NCI-H526 (cell line): ENCODE measurements at regions not wholly inside any gene's neighbourhood (a gene's known extent, or its start where the extent isn't known, plus 50 kb on each side); places are given as distances from the start of the nearest gene placed in this dataset.
"Not testable (repeated sequence)": the region's sequence is repeated elsewhere in the genome, so short reads cannot be mapped to it uniquely, and the experiment has no call there.

ENCODE experiments used
- DNase-seq, 2 experiments: peaks; one replicate each; lab custom pipeline; 2025; lab: John Stamatoyannopoulos, UW

GRCh38 chr20:23299673-23300050 lies 50.9 kb upstream of the NXT1 start:
- DNase-seq, result no peak

DNA sequence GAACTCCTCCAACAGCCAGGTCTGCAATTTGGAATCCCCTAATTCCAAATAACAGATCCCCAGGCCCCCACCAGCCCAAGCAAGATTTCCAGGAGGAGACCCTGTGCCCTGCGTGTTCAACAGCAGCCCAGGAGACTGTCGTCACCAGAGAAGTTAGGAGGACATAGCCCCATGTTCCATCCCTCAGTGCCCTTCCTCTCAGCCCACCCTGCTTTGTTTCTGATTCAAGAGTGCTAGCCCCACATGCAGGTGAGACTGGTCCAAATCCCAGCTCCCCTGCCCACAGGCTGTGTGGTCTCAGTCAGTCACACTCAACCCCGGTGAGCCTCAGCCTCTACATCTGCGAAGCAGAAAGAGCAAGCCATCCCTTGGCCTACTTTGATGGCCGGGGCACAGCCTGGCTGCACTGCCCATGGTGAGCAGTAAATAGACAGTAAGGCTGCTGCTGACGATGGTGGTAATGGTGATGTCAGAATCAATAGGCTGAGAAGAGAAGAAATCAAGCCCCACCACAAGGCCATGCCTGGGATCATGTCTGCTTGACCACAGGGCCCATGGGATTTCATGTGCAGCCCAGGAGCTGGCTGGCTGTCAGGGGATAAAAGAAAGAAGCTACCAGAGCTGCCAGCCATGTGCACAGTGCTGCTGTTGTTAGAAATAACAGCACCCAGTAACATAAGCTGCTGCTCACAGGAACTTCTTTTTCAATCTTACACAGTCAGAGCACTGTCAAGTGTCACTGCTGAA lies 51.5 kb upstream of the NXT1 start:
- DNase-seq, result no peak

- no peak for DNase-seq
These were observed 52.4 kb upstream of the NXT1 start for GRCh38 chr20:23298155-23298554.

DNA sequence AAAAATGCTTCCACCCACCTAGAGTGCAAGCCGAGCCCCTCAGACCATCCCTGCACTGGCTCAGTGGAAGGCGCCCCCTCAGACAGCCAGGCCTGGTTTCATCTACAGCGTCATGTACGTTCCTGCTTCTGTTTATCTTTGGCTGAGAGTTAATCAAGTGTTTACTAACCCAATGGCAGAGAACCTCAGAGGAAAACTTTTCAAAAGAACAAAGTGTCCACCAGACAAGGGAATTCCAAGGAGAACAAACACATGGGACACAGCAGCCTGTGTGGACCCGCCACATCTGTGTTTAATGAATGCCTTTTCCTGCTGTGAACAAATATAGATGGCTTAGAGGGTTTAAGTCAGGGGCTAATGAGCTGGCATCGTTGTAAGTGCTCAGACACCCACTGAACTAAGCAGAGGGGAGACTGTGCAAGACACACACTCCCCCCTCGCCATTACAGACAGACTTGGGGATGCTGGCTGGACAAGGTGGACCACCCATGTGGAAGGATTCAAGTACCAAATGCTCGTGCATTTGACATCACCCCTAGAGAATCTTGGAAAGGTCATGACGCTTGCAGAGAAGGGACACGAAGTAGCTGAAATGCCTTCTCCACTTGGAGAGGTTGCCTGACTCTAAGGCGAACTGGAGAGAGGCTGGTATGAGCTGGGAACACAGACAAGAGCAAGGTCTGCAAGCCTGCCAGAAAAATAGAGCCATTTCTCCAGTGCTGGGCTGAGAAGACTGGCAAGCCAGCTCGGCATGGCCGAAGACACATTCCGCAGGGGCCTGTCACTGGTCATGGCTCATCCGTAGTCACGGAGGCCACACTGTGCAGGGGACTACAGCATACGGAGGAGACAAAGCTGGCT lies 53.5 kb upstream of the NXT1 start:
- no peak for DNase-seq

DNA sequence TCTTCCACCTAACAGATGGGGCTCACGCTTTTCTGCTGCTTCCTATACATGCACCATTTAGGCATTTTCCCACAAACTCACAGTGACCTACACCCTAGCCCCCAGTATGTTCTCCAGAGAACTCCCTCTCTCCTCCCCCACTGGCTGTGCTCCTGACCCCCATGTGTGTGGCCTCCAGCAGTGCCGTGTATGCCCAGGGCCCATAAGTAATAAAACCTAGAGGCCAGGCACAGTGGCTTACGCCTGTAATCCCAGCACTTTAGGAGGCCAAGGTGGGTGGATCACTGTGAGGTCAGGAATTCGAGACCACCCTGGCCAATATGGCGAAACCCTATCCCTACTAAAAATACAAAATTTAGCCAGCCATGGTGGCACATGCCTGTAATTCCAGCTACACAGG lies 54.7 kb upstream of the NXT1 start:
- no peak for DNase-seq

GRCh38 chr20:23294671-23295070 lies 55.9 kb upstream of the NXT1 start:
- DNase-seq, result no peak

- DNase-seq, result no peak
These were observed 56.4 kb upstream of the NXT1 start for GRCh38 chr20:23294166-23294565.

- no peak for DNase-seq
These were observed 56.9 kb upstream of the NXT1 start for GRCh38 chr20:23293689-23294088.

DNA sequence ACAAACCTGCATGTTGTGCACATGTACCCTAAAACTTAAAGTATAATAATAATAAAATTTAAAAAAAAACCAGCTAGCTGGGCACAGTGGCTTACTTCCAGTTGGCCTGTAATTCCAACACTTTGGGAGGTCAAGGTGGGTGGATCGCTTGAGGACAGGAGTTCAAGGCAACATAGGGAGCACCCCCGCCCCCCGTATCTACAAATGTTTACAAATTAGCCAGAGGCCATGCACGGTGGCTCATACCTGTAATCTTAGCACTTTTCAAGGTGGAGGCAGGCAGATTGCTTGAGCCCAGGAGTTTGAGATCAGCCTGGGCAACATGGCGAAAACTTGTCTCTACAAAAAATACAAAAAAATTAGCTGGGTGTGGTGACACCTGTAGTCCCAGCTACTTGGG lies 58.3 kb upstream of the NXT1 start:
- not testable (repeated sequence) for DNase-seq

- DNase-seq, result no peak
These were observed 58.9 kb upstream of the NXT1 start for GRCh38 chr20:23291575-23292240.

GRCh38 chr20:23290761-23291574 lies 59.6 kb upstream of the NXT1 start:
- DNase-seq, result no peak

- no peak for DNase-seq
These were observed 60.7 kb upstream of the NXT1 start for GRCh38 chr20:23289724-23290395.

GRCh38 chr20:23289249-23289648 lies 61.3 kb upstream of the NXT1 start:
- DNase-seq, result no peak

GRCh38 chr20:23287354-23288190 lies 63.0 kb upstream of the NXT1 start:
- DNase-seq, result no peak

GRCh38 chr20:23286346-23286745 lies 64.2 kb upstream of the NXT1 start:
- DNase-seq, result no peak

DNA sequence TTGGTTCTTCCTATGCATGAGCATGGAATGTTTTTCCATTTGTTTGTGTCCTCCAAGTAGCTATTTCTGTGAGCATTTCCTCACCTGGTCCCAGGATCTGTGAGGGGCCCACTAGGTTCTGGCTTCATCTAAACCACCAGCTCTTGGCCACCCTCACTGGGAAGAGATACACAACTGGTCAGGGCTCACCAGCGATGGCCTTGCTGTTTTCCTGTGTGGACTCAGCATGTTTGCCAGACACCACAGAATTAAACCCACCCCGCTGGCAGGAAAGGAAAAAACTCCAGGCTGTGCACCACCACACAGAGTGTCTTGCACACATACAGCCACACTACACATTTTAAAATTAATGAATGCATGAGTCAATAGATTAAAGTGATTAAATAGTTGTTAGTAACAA lies 65.1 kb upstream of the NXT1 start:
- no peak for DNase-seq

DNA sequence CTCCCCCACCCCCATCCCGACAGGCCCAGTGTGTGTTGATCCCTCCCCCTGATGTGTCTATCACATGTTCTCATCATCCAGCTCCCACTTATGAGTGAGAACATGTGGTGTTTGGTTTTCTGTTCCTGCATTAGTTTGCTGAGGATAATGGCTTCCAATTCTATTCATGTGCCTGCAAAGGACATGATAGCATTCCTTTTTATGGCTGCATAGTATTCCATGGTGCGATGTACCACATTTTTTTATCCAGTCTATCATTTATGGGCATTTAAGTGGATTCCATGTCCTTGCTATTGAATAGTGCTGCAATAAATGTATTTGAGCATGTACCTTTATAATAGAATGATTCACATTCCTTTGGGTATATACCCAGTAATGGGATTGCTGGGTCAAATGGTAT lies 66.6 kb upstream of the NXT1 start:
- no peak for DNase-seq

GRCh38 chr20:23283096-23283850 lies 67.3 kb upstream of the NXT1 start:
- no peak for DNase-seq

DNA sequence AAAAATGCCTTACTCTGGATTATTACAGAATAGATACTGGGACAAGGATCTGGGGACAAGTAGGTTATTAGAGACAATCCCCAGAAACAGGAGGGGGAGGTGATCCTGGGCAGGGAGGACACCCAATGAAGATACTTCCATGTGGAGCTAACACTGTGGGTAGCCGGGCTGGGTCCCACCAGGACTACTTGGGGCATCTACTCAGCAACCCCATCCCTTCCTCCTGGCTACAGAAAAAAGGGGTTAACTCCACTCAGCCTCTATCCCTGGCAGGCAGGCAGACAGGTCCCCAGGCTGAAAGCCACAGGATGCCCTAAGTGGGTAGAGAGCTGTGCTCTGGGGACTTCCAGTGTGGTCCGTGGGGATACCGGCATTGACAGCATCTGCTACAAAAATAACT lies 68.0 kb upstream of the NXT1 start:
- no peak for DNase-seq

- DNase-seq, result no peak
These were observed 68.5 kb upstream of the NXT1 start for GRCh38 chr20:23282111-23282510.
